Left lung (tissue), 4 donors: ENCODE measurements at regions not wholly inside any gene's neighbourhood (a gene's known extent, or its start where the extent isn't known, plus 50 kb on each side); places are given as distances from the start of the nearest gene placed in this dataset.

ENCODE experiments used
- ATAC-seq: fragments of 200-7000 bp; cut with Tn5 transposase; one replicate; pipeline ENCODE4 v1.9.1; 2020; ENCODE audit warnings: moderate library complexity
- DNase-seq, 4 donors: peaks; one replicate each; pipeline ENCODE4 v3.0.0-alpha.2; 2013 to 2020
- H3K27ac ChIP-seq, 2 donors: fragments of 200-600 bp; sonication (generic) in 1 of 2; one replicate each; pipeline versions ENCODE4 v1.5.0 to v1.8.0; 2020 to 2021
- H3K27me3 ChIP-seq, 2 donors: fragments of 200-600 bp; sonication (generic) in 1 of 2; one replicate each; pipeline versions ENCODE4 v1.5.0 to v1.8.0; 2020 to 2021
- H3K36me3 ChIP-seq, 2 donors: fragments of 200-600 bp; sonication (generic) in 1 of 2; one replicate each; pipeline versions ENCODE4 v1.5.0 to v1.8.0; 2020 to 2021
- H3K4me1 ChIP-seq, 2 donors: fragments of 200-600 bp; one replicate each; pipeline ENCODE4 v1.8.0; 2021
- H3K4me3 ChIP-seq, 2 donors: fragments of 200-600 bp; sonication (generic) in 1 of 2; one replicate each; pipeline versions ENCODE4 v1.5.0 to v1.8.0; 2020 to 2021; ENCODE audit warnings: mild to moderate bottlenecking in 1 of 2
- H3K9me3 ChIP-seq, 2 donors: fragments of 200-600 bp; sonication (generic) in 1 of 2; one replicate each; pipeline versions ENCODE4 v1.5.0 to v1.8.0; 2020 to 2021
- CTCF ChIP-seq, 2 donors: fragments of 200-600 bp; sonication (generic) in 1 of 2; IDR thresholded peaks; one replicate each; pipeline versions ENCODE4 v1.5.0 to v1.8.0; 2021; ENCODE audit warnings: antibody characterized with exemption in 2 of 2
- intact Hi-C, 2 donors: fragments of 100-400 bp; cut with DNase I; formaldehyde crosslinking; loops; one replicate each; pipeline versions ENCODE4 v1.11.2 to v1.14.2; 2022
- donor health status: DM: no; HTN: yes; CAD: no.
- donor health status: DM: no; HTN: no; CAD: no.

GRCh38 chr17:13792314-13792713 is 190.6 kb upstream of the HS3ST3A1 start:
- H3K27ac ChIP-seq = no peak overlapping the region
- no peak for TF ChIP-seq CTCF (IDR thresholded peaks at IDR 0.05)
- intact Hi-C loops = no loop called here
- DNase-seq (no peak), ATAC-seq (no peak)
- H3K4me3 ChIP-seq = no peak overlapping the region
- H3K36me3 ChIP-seq = no peaks in the 10 kb centered on the region
- H3K9me3 ChIP-seq = peaks cover 0 to 13% of the 10 kb centered on the region in 2 donors
- no peaks in the 10 kb centered on the region for H3K4me1 ChIP-seq
- H3K27me3 ChIP-seq = no peaks in the 10 kb centered on the region

- DNase-seq (no peak), ATAC-seq (no peak)
- H3K4me1 ChIP-seq = no peaks in the 10 kb centered on the region
- no peak for TF ChIP-seq CTCF (IDR thresholded peaks at IDR 0.05)
- no peaks in the 10 kb centered on the region for H3K27me3 ChIP-seq
- peaks cover 0 to 19% of the 10 kb centered on the region in 2 donors for H3K9me3 ChIP-seq
- no peak overlapping the region for H3K4me3 ChIP-seq
- no peaks in the 10 kb centered on the region for H3K36me3 ChIP-seq
- H3K27ac ChIP-seq = no peak overlapping the region
- intact Hi-C loops = no loop called here
These were observed 192.2 kb upstream of the HS3ST3A1 start for GRCh38 chr17:13793951-13794350.

DNA sequence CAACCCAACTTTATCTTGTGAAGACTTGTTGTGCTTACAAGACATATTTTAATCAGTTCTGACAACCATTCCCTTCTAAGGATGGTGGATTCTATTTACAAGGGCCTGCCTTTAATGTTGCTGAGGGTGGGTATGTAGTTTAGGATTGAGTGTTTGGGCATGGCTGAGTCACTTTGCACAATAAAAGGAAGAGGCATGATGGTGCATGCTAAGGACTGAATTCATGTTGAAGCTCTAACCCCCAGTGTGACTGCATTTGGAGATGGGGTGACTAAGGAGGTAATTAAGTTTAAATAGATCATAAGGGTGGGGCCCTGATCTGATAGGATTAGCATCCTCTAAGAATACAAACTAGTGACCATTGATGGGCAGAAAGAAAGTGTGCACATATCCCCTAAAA is 196.1 kb upstream of the HS3ST3A1 start:
- intact Hi-C loops = no loop called here
- H3K36me3 ChIP-seq = no peaks in the 10 kb centered on the region
- H3K27me3 ChIP-seq = no peaks in the 10 kb centered on the region

DNA sequence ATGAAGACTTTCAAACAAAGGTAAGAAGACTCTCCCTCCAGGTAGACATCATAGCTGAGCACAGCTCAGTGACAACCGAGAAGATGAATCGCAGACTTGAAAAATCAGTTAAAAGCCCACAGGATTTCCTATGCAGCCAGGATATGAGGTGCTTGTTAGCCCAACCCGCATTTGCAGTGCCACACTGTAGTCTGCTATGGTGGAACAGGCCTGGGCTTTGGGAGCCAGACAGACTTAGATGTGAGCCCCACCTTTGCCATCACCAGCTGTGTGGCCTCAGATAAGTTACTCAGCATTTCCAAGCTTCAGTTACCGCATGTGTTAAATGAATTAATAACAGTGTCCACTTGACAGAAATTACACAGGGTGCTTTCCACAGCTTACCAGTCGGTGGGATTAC is 204.4 kb upstream of the HS3ST3A1 start:
- no peaks in the 10 kb centered on the region for H3K9me3 ChIP-seq
- no peak for ATAC-seq
- no peaks in the 10 kb centered on the region for H3K27me3 ChIP-seq
- TF ChIP-seq CTCF (IDR thresholded peaks at IDR 0.05) = no peak
- H3K27ac ChIP-seq = no peak overlapping the region
- DNase-seq = no peak
- no peak overlapping the region for H3K4me3 ChIP-seq
- no peaks in the 10 kb centered on the region for H3K36me3 ChIP-seq
- H3K4me1 ChIP-seq = no peaks in the 10 kb centered on the region
- intact Hi-C loops = no loop called here

More for the DNA sequence above, 196.1 kb upstream of the HS3ST3A1 start:
- Histone ChIP-seq H3K27ac (no peak overlapping the region), H3K4me1 (no peaks in the 10 kb centered on the region), H3K9me3 (peaks cover 0 to 5% of the 10 kb centered on the region in 2 donors), H3K4me3 (no peak overlapping the region)
- no peak for TF ChIP-seq CTCF (IDR thresholded peaks at IDR 0.05)
- no peak for ATAC-seq
- no peak for DNase-seq

DNA sequence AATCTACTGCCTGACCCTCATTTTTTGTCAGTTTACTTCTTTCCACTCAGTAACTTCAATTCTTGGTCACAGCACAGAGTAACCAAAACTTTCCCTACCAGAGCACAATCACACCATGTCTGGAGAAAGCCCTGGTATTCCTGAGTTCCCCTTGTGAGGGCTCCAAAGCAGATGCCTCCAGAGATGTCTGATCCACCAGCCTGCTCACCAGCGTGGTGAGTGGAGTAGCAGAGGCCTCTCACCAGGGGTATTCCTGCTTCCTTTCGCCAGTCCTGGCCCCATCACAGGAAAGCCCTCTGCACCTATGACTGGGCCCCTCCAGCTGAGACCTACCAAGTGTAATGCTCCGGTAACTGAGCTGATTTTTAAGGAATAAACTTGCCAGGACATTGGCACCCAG is 205.4 kb upstream of the HS3ST3A1 start:
- no peak for ATAC-seq
- H3K27me3 ChIP-seq = no peaks in the 10 kb centered on the region
- intact Hi-C loops = no loop called here

More for the DNA sequence above, 205.4 kb upstream of the HS3ST3A1 start:
- H3K4me3 ChIP-seq = no peak overlapping the region
- no peaks in the 10 kb centered on the region for H3K36me3 ChIP-seq
- H3K9me3 ChIP-seq = no peaks in the 10 kb centered on the region
- H3K4me1 ChIP-seq = no peaks in the 10 kb centered on the region
- H3K27ac ChIP-seq = no peak overlapping the region
- no peak for DNase-seq
- TF ChIP-seq CTCF (IDR thresholded peaks at IDR 0.05) = no peak
